NCI-H2107 treated with DMSO at 0.1 percent for 48 hours (cell line): ENCODE measurements at regions not wholly inside any gene's neighbourhood (a gene's known extent, or its start where the extent isn't known, plus 50 kb on each side); places are given as distances from the start of the nearest gene placed in this dataset.

ENCODE experiments used
- DNase-seq: peaks from one replicate; lab custom pipeline; 2025; ENCODE audit not compliant: unreplicated experiment; lab: John Stamatoyannopoulos, UW

DNA sequence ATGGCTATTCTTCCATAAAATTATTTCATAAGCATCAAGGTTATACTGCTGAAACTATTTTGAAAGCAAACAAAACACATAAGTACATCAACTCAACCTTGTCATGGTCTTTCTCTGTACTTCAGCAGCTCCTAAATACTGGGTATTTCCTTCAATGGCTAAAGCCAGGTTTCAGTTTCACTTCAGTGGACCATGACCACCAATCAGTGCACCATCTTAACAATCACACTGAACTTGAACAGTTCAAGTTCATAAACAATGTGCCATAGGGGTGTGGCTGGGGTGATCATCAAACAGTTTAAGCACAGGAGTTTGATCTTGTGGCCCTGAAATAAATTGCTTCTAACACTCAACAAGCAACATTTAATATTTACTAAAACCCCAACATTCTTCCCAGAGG is 124.1 kb upstream of the FIGN start:
- DNase-seq = no peak

DNA sequence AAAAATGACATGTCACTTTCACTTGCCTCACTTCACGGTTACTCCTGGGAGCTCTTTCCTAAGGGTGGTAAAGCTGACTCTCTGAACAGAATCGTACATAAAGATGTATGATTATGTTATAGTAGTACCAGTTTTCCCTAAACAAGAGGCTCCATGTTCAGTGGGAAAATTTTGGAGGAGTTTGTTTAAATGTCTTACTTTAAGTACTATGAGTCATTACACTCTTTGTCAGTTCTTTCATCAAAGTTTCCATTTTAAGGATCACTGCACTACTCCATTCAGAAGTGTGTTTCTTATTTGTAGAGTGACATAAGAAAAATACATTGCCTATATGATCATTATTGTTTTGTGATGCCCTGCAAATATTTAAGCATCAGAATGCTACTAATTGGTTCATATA is 121.1 kb upstream of the FIGN start:
- no peak for DNase-seq

DNA sequence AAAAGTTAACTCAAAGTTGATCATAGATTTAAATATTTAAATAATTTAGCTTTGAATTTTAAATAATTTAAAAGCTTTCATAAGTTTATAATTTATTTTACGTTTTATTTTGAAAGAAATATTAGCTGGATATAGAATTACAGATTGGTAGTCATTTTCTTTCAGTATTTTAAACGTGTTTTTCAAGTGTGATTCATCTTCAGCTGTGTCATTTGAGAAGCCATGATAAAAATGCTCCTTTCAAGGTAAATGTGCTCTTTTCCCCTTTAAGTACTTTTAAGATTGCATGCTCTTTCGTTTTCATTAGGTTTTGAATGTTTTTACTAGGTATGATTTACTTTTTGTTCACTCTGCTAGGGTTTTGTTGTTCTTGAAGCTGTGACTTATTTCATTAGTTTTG is 116.8 kb upstream of the FIGN start:
- no peak for DNase-seq

DNA sequence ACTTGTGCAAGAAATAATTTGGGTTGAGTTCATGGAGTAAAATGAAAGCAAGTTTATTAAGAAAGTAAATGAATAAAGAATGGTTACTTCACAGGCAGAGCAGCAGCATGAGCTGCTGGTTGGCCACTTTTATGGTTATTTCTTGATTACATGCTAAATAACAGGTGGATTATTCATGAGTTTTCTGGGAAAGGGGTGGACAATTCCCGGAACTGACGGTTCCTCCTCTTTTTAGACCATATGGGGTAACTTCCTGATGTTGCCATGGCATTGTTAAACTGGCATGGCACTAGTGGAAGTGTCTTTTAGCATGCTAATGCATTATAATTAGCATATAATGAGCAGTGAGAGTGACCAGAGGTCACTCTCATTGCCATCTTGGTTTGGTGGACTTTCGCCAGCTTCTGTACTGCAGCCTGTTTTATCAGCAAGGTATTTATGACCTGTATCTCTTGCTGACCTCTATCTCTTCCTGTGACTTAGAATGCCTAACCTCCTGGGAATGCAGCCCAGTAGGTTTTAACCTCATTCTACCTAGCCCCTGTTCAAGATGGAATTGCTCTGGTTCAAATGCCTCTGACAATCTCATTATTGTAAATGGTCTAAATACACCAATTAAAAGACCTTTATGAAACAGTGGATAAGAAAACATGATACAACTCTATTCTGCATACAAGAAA is 114.1 kb upstream of the FIGN start:
- DNase-seq = no peak

DNA sequence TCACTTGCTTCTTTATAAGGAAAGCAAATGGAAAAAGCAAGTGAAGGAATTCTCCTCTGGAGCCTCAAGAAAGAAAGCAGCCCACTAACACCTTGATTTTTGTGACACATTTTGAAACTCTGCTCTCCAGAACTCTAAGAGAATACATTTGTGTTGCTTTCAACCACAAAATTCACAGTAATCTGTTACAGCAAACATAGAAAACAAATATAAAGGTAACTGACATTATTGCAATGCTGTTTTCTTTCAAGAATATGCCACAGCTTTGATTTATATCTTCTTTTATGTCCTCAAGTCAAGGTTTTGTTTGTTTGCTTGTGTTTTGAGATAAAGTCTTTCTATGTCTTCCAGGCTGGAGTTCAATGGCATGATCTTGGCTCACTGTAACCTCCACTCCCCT is 103.1 kb upstream of the FIGN start:
- no peak for DNase-seq

DNA sequence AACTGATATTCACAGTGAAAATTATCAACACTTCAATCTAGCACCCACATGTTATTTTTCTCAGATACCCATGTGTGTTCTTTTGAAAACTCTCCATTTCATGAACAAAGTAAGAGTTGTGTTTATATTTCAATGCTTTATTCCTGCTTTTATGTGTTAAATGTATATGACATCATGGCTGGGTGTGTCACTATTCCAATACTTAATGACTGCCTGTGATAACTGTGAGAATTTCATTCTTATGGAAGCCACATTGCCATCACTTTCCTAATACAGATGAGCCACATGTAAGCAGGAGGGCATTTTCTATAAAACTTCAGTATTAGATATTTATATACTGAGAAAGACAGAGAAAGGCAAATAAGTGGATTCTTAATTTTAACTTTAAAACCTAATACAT is 100.4 kb upstream of the FIGN start:
- DNase-seq = no peak

DNA sequence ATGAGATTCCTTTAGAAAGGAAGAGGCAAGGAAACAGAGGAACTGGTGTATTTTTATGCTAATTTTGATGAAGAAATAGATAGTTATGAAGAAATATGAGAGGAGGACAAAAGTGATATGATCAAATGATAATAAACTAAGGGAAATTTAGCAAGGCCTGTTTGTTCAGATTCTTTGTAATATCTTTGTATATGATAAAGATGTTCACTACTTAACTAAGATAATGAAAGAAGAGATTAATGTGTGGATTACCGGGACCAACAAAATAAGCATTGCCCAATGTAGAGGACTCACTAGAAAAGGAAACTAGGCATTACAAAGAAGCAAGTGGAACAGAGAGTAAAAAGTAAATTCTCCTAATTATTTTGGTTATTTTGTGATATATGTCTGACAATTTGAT is 99.0 kb upstream of the FIGN start:
- DNase-seq = no peak

DNA sequence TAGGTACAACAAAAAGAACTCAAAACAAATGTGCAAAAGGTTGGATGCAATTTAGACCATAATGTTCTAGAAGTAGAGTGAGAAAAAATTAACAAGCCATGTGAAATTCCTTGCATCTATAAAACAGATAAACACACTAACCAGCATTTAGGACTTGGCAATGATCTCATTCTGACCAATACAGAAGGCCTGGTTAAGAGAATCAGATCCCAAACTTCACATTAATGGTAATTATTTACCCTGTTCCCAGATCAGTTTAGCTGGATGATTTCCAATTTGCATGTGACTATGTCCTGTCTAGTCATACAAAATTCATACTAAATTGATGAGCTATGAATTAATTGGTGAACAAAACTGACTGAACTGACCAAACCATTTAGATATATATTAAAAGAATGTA is 98.4 kb upstream of the FIGN start:
- DNase-seq = no peak

DNA sequence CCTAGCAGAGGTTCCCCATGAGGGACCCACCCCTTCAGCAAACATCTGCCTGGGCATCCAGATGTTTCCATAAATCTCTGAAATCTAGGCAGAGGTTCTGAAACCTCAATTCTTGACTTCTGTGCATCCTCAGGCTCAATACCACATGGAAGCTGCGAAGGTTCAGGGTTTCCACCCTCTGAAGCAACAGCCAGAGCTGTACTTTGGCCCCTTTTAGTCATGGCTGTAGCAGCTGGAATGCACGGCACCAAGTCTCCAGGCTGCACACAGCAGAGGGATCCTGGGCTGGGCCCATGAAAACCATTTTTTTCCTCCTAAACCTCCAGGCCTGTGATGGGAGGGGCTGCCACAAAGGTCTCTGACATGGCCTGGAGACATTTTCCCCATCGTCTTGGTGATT is 93.0 kb upstream of the FIGN start:
- no peak for DNase-seq

DNA sequence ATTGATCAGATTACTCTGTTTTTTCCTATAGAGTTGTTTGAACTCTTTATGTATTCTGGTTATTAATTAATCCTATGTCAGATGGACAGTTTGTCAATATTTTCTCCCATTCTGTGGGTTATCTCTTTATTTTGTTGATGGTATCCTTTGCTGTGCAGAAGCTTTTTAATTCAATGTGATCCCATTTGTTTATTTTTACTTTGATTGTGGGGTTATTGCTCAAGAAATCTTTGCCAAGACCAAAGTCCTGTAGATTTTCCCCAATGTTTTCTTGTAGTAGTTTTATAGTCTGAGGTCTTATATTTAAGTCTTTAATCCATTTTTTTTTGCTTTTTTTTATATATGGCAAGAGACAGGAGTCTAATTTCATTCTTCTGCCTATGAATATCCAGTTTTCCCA is 86.2 kb upstream of the FIGN start:
- DNase-seq = no peak

DNA sequence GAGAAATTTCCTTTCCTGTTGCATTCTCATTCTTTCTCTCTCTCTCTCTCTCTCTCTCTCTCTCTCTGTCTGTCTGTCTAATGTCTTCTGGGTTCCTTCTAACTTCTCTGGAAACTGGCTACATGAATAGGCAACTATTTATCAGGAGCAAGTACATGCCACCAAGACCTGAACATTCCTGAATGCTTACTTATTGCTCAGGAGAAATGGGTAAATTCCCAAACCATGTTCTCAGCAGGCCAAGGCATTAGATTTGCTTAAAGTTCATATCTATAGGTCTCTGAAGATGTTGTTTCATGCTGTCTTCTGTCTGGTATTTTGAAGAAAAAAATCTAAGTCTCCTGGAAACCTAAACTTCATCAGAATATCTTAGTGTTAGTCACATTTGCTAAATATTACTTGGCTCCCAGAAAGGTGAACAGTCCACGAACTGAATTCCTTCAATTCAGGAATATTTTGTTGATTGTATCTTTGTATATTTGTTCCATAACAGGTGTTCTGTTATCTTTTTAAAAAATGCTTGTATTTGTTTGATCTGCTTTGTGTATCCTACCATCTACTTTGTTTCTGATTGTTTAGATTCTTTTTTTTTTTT is 77.2 kb upstream of the FIGN start:
- DNase-seq = no peak

DNA sequence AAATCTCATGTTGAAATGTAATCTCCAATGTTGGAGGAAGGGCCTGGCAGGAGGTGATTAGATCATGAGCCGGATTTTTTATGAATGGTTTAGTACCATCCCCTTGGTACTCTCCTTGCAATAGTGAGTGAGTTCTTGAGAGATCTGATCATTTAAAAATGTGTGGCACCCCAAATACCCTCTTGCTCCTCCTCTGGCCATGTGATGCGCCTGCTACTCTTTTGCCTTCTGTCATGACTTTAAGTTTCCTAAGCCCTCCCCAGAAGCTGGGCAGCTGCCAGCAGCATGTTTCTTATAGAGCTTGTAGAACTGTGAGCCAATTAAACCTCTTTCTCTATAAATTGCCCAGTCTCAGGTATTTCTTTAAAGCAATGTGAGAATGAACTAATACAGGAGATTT is 72.6 kb upstream of the FIGN start:
- DNase-seq = no peak

DNA sequence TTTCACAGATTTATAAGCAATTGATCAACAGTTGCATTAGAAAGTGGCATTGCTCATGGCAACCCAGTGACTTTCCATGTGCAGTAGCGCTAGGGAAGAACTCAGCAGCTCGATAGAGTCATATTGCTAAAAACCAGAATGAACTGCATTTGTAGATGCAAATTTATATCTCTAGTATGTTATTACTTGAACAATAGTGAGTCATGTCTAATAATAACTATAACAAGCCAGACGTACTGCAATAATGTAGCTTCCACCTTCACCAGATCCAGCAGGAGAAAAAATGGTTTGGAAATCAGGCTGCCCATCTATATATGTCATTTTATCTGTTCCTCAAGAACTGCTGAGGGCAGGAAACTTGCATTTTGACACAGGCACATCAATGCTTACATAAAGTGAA is 66.5 kb upstream of the FIGN start:
- DNase-seq = no peak

DNA sequence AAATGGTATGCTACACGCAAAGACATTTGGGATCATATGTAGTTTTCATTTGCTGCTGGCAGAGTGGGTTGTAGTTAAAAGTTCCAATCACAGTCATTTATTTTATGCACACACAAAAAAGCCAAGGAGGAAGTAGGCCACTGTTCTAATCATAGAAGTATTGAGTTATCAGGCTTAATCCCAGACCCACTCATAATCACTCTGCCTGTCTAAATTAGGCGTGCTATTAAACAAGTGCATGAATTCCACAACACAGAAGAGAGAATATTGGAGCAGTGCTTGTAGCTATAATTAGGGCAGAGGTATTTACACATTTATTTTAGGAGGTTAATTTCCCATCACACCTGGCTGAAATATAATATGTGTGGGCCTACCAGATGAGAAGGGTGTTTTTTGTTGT is 65.7 kb upstream of the FIGN start:
- no peak for DNase-seq

DNA sequence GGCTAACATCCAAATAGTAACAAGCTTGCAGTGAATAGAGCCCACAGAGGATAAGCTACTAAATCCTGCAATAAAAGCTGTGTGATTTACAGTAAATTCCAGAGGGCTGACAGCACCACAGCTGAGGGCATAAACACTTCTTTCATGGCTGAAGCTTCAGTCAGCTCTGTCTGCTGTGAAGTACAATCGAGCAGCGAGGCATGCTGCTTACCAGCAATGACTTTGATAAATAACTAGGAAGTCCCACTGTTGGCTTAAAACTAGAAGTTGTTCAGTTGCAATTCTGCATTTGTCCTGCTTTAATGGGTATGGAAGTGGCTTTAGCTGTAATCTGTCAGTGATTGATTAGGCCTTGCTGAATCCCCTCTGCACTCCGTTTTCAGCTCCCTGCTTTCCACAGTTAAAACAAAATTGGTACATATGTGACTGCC is 65.2 kb upstream of the FIGN start:
- no peak for DNase-seq

DNA sequence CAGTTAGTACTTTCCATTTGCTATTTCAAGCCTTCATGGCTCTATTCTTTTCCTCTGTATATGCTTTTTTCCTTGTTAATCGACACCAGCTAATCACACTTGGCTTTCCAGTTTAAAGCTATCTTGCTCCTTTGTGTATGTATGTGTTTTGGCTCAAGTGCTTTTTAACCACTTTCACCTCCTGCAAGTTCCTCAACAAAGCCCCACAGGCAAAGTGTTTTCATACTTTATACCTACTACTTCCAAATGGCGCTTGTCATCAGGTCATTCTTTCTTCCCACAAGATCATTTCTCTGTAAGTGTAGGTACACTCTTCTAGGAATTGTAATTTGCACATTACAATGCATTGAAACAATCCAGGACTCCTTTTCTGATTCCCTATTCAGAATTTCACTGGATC is 64.0 kb upstream of the FIGN start:
- no peak for DNase-seq

DNA sequence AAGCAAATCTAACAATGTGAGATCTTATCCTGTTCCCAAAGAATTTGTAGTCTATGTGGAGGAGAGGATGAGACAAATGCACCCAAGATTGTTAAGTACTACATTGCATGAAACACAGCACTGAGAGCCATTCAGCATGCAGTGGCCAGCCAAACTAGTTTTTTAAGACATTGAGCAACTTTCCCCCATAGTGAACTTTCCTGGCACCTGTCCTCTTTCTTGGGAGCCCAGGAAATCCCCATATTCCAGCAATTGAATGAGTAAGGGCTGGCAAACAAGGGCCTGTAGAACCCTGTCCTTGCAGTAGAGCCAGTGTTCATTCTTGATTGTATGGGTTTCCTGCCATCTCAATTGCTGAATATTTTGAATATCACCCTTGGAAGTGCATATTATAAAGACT is 58.8 kb upstream of the FIGN start:
- no peak for DNase-seq
